AG09309 (cell line): ENCODE measurements at regions not wholly inside any gene's neighbourhood (a gene's known extent, or its start where the extent isn't known, plus 50 kb on each side); places are given as distances from the start of the nearest gene placed in this dataset.

ENCODE experiments used
- DNase-seq: peaks from one replicate; pipeline ENCODE4 v3.0.0-alpha.2; 2010; ENCODE audit warnings: low read depth
- H3K4me3 ChIP-seq: 2 replicates; pipeline ENCODE4 v1.5.1; 2011; ENCODE audit warnings: mild to moderate bottlenecking, low read depth, low read length, moderate library complexity; ENCODE audit not compliant: control insufficient read depth
- TF ChIP-seq, protein P1 (sequence below): IDR thresholded peaks from 2 replicates; pipeline ENCODE4 v1.5.1; 2011; ENCODE audit warnings: mild to moderate bottlenecking, low read depth, low read length, inconsistent platforms; ENCODE audit not compliant: insufficient read depth, control insufficient read depth; ENCODE audit errors: missing control alignments

DNA sequence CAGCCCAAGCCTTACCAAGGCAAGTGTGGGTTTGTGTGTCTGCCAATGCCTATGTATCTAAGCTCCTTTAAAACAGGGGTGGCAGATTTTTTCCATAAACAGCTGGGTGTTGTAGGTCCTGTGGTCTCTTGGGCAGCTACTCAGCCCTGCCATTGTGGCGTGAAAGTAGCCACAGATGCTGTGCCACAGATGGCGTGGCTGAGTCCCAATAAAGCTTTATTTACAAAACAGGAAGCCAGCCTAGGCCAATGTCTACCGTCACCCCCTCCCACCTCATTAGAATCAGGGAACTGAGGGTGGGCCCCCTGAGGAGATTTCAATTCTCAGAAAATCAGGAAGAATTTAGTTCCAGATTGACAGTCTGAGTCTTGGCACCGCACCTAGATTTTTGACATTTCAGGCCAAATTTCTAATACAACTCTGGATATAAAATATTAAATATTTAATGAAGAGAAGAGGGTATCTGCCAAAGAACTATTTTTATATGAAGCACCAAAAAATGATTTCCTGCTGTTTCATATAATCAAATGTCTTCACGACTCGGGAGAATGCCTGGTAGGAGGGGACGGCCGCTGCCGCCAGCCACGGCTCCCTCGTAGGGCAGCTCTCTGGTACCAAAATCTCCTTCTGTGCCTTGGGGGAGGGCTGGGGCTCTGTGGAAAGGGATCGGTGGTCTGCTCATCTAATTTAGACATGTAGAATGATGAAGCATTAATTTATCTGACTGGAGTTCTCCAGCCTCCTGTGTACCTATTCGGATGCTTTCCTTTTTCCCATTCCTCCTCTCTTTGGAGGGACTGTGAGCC is 420.9 kb downstream of the IRX2 start:
- no peak for DNase-seq

DNA sequence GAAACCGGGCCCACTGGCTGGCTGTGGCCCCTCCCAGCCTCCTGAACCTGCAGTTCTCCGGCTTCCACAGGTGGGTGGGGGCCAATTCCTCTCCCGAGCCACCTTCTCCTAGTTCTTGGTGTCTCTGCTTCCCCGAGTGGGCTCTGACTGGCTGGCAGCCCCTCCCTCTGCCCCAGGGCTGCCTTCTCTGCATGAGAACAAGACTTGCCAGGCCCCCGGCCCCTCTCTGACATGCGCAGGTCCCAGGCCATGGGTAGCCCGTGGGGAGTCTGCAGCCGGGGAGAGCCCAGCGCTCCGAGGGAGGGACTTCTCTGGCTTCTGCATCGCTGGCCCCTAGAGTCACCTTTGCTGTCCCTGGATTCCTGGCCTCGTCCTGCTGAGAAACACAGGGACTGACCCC is 421.7 kb downstream of the IRX2 start:
- DNase-seq, result no peak
- TF ChIP-seq, protein P1, sequence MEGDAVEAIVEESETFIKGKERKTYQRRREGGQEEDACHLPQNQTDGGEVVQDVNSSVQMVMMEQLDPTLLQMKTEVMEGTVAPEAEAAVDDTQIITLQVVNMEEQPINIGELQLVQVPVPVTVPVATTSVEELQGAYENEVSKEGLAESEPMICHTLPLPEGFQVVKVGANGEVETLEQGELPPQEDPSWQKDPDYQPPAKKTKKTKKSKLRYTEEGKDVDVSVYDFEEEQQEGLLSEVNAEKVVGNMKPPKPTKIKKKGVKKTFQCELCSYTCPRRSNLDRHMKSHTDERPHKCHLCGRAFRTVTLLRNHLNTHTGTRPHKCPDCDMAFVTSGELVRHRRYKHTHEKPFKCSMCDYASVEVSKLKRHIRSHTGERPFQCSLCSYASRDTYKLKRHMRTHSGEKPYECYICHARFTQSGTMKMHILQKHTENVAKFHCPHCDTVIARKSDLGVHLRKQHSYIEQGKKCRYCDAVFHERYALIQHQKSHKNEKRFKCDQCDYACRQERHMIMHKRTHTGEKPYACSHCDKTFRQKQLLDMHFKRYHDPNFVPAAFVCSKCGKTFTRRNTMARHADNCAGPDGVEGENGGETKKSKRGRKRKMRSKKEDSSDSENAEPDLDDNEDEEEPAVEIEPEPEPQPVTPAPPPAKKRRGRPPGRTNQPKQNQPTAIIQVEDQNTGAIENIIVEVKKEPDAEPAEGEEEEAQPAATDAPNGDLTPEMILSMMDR, result no peak
- no peak overlapping the region for H3K4me3 ChIP-seq

More for the DNA sequence above, 420.9 kb downstream of the IRX2 start:
- no peak overlapping the region for H3K4me3 ChIP-seq
- TF ChIP-seq, protein P1, result no peak

DNA sequence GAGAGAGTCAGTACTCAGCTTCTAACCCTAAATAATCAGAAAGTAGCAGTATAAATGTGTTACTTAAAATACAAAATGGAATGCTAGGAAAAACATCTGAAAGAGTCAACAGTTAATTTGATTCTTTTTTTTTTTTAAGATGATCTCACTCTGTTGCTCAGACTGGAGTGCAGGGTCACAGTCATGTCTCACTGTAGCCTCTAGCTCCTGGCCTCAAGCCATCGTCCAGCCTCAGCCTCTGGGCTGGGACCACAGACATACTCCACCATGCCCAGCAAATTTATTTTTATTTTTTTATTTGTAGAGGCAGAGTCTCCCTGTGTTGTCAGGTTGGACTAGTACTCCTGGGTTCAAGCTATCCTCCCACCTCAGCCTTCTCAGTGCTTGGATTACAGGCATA is 424.9 kb downstream of the IRX2 start:
- no peak for DNase-seq
- H3K4me3 ChIP-seq, result no peak overlapping the region
- TF ChIP-seq, protein P1, result no peak

DNA sequence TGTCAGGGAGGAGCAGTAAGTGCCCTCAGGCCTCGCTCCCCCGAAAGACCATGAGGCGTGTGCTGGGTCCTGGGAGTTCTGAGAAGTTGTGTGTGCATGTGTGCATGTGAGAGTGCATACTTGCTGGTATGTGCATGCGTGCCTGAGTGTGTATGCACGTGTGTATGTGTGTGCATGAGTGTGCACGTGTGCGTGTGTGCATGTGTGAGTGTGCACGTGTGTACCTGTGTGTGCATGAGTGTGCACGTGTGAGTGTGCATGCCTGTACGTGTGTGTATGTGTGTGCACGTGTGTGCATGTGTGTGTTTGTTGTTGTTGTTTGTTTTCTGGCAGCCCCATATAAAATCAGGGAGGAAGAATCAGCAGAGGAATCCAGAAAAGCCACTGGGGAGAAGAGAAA is 426.7 kb downstream of the IRX2 start:
- DNase-seq, result no peak
- TF ChIP-seq, protein P1, result no peak
- H3K4me3 ChIP-seq, result no peak overlapping the region

DNA sequence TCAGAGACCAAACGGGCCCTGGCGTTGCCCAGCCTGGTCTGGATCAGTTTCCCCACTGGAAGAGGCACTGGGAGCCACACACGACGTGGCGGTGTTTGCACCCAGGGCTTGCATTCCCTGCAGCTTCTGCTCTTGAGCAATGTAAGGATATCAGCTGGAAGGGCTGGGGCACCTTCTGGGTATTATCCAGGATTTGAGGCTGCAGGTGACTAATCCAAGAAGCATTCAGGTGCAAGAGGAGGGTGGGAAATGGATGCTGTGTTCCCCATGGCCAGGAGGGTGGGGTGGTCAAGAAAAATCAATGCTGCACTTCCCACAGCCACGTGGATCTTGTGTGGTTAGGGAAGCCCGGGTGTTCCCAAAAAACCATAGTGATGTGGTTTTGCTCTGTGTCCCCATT is 430.9 kb downstream of the IRX2 start:
- no peak for DNase-seq
- no peak overlapping the region for H3K4me3 ChIP-seq

DNA sequence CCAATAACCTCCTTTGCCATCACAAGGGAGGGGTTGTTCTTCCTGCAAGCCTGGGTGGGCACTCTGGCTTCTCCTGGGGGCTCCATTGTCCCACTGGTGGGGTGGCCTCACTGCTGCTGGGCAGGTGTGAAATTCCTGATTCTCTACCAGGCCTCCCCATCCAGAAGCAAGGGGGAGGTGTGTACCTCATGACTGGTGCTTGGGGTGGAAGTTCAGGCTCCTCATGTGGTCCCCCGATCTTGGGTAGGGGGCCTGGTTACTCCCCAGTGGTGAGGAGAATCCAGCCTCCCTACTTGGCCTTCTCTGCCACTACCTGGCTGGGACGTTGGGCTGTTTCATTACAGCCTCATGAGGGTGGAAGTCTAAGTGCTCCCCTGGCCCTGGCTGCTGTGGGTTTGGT is 433.9 kb downstream of the IRX2 start:
- no peak for DNase-seq
- H3K4me3 ChIP-seq, result no peak overlapping the region
- TF ChIP-seq, protein P1, result no peak

More for the DNA sequence above, 430.9 kb downstream of the IRX2 start:
- TF ChIP-seq, protein P1, result no peak
